GM19372 (cell line): ENCODE measurements at regions not wholly inside any gene's neighbourhood (a gene's known extent, or its start where the extent isn't known, plus 50 kb on each side); places are given as distances from the start of the nearest gene placed in this dataset.
"Not testable (repeated sequence)": the region's sequence is repeated elsewhere in the genome, so short reads cannot be mapped to it uniquely, and the experiment has no call there.

ENCODE experiments used
- ATAC-seq: cut with Tn5 transposase; IDR thresholded peaks from one replicate; pipeline ENCODE4 v1.9.1; 2021; ENCODE audit warnings: mild to moderate bottlenecking, low read depth, moderate library complexity; ENCODE audit not compliant: unreplicated experiment

DNA sequence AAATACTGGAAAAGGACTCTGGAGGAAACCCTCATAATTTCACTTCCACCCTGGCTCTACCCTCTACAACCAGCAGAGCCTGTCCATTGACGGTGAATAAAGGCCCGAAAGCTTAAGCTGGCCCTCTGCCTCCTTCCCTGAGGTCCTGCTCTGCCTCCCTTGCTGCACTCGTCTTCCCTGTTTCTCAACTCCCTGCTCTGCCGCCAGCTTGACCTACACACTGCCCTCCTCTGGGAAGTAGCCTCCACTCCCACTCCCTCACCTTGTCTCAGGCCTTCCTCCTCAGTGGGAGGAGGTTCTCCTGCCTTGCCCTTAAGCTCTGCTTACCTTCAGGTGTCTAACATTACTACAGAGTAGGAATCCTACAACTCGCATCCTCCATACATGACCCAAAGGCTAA is 608.6 kb upstream of the NR3C2 start:
- ATAC-seq, result no peak

DNA sequence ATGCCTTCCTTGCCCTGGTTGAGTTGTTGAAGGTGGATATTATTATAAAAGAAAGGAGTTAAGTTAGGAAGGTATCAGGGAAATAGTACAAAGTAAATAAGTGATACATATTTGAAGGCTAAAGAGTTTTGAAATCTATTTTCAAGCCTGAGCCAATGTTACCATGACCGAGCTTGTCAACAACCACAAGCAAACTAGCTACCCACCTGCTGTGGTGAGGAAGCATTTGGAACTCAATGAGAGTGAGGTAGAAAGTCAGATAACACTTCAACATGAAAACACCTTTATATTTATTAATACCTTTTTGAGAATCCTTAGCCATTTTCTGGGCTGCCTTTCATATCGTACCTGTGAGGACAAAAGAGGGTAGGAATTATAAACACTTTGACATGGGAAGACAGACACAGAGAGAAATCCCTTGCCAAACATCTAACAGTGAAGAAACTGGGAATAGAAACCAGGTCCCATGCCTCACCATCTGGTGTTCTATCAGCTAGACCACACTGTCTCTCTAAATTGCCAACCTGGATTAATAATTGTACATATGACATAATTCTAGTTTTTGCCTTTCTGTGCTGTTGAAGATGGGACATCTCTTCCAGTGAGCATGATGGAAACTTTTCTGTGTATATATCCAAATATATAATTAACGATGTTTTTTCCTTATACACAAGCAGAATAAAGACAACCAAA is 606.4 kb upstream of the NR3C2 start:
- ATAC-seq, result no peak

DNA sequence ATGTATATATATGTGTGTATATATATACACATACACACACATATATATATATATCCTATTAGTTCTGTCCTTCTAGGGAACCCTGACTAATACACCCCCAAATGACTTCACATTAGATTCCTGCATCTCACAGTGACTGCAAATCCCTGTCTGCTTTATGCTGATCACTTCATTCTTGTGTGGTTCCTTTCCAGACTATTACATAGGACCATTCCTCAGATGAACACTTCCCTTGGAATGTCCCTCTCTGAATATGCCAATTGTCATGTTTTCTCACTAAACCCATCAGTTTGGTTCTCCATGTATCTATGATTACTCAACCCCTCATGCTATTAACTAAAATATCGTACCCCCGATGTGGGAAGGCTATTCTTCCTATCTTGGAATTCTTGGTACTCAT is 605.2 kb upstream of the NR3C2 start:
- ATAC-seq, result no peak

DNA sequence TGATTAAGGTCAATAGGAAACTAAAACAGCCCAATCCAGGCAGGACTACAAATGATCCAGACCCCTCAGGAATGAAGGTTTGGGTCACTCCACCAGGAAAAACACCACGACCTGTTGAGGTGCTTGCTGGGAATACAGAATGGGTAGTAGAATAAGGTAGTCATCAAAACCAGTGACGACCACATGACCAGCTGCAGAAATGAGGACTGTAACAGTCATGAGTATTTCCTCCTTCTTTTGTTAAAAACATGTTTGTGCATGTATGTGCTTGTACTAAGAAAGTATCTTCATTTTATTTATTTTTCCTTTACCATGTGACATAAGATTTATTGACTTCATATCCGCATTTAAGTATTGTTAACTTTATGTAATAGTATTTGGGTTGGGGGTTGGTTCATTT is 603.5 kb upstream of the NR3C2 start:
- ATAC-seq, result no peak

DNA sequence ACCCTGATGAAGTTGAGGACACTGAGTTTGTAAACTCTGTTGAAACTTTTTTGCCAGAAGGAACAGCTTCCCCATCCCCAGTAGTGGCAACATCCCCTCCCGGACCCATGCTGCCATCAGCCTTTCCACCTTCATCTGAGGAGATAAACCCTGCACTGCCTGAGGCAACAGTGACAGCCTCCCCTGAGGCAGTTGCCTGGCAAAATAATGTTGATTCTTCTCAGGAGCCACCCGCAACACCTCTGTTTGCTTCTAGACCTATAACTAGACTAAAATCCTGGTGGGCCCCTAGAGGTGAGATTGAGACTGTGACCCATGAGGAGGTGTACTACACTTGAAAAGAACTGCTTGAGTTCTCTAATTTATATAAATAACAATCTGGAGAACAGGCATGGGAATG is 597.6 kb upstream of the NR3C2 start:
- not testable (repeated sequence) for ATAC-seq

DNA sequence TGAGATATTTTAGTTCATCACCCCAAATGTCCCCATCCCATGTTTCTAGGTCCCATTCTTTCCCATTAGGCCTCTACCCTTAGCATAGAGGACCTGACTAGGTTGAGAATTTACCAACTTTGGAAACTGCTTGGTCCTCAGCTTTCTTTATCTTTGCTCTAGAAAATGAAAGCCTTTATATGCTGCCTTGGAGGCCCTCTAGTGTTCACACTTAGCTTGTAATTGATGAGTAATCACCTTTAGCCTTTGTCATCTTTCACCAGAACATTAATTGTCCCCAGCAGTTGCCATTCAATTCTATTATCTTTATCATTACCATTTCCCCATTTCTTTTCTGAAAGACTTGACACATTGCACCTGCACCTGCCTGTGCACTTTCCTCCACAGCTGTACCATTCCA is 589.2 kb upstream of the NR3C2 start:
- ATAC-seq, result no peak

DNA sequence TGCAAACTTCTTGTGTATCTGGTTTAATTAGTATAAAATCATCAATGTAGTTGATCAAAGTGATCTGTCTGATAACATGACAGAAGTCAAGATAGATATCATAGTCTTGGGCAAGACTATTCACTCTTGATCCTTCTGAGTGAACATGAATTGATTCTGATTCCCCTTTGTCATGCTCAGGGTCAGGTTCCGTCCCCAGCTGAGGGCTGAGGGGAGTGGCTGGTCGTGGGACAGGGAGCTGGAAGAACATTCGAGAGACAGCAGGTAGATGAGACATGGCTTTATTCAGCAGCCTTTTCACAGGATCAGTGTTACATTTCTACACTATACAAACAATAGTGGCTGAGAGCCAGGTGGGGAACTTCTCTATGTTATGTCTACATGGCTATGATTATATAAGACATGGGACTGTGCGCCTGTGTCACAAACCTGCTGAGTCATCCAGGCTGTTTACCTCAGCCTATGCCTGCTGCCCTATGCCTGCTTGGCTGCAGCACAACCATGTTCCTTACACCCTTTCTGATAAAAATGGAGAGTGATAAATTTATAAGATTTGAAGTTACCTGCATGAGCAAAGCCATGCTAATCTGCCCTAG is 586.9 kb upstream of the NR3C2 start:
- no peak for ATAC-seq

DNA sequence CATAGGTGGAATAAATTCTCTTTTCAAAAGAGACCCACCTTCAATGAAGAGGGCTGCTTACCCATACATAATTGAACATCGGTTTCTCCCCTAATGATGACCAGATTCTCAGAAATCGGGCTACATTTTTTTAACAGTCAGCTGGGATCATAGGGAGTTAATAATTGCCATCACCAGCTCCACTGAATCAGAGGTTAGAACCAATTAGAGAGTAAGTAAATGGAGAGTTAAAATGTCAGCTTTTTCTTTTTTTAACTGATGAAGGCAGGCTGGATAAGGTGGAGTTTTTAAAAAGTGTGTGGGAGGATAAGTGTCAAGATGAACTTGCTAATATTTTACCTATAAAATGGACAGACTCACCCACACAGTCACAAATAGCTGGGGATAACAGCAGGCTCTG is 584.5 kb upstream of the NR3C2 start:
- no peak for ATAC-seq

DNA sequence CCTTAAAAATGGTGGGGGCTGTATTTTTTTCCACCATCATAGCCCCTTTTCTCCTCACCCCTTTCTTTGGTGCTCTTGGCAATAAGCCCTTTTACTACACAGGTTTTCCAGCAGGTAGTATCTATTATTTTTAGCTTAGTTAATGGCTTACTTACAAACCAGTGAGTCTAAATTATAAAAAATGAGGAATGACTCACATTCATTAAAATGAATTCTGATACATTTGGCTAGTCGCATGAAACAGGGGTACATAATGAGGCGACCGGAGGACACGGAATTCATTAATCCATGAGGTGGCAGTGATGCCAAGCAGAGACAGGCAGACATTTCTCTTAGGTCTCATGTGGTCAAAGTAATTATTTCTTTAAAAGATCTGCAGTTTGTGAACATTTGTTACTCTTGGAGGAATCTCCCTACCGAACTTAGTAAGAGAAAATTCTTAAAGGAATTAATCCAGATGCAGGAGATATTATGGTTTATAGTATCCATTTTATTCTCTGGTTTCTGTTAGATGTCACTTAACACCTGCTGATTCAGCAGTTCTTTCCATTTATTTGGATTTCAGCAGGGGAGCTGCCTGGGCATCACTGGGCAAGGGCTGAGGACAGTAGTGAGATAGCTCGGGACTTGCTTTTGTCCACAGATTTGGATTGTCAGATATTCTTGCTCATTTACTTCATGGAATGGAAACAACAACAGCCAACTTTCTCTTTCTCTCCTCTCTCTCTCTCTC is 575.0 kb upstream of the NR3C2 start:
- no peak for ATAC-seq

DNA sequence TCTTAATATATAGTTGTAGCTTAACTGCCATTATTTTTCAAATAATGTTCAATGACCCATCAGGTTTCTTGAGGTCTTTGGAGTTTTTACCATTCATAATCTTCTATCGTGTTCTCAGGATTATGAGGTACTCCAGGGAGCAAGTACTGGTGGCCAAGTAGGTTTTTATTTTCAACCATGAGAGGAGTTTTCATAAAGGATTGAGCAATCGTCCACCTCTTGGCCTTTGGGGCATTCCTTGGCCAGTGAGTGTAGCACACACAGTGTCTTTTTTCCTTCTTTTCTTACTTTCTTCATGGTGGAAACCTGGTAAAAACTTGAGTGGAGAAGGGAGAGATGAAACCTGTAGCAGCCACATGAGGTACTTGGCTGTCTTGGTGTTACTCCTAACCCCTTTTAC is 567.0 kb upstream of the NR3C2 start:
- no peak for ATAC-seq

DNA sequence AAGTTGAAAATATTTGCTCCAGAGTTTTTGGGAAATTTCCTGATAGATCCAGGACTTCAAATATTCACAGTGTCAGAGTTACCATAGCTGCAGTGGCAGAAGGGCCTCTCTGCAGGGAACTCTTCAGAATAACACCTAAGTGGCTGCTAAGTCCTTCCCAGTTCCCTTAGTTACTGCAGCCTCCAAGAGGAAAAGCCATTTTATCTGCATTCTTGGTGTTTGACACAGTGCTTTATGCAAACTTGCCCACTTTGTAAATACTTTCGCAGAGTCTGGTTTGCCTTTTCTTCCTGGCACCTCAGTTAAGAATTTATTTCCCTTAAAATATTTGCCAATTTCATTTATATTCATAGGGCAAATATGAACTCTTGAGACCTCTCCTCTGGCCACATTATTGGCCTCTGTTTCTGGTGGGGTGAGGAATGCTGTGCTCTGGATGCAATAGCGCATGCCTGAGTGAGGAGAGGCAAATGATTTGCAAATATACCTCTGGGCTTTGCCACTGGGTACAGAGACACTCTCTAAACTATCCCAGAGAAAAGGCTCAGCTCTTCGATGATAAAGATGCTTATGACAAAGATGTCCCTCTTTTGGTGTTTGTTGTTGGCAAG is 566.3 kb upstream of the NR3C2 start:
- no peak for ATAC-seq

DNA sequence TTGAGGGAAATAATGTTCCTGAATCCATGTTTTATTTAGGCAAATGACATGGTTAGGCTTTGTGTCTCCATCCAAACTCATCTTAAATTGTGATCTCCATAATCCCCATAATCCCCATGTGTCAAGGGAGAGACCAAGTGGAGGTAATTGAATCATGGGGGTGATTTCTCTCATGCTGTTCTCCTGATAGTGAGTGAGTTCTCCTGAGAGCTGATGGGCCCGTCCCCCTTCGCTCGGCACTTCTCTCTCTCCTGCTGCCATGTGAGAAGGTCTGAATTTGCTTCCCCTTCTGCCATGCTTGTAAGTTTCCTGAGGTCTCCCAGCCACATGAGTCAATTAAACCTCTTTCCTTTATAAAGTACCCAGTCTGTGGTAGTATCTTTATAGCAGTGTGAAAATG is 563.0 kb upstream of the NR3C2 start:
- no peak for ATAC-seq

DNA sequence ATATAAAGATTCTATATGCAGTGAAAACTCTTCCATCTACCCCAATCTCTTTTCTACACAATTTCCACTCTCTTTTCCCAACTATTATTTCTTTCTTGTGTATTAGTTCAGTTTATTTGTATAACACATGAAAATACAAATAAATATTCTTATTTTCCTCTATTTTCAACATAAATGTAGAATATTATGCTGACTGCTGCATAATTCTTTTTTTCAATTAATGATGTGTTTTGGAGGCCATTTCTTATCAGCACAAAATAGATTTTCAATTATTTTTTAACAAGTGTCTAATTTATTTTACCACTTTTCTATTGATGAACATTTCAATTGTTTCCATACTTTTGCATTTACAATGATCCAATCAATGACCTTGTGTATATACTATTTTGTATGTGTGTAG is 557.7 kb upstream of the NR3C2 start:
- no peak for ATAC-seq

DNA sequence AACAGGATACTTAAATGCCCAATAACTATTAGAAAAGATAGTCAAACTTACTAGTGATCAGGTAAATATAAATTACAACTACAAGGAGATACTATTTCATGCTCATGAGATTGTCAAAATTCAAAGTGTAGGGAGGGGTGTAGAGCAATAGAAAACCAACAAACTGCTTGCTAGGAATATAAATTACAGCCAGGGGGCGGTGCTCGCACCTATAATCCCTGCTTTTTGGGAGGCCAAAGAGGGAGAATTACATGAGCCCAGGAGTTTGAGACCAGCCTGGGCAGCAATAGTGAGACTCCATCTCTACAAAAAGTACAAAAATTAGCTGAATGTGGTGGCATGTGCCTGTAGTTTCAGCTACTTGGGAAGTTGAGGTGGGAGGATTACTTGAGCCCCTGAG is 556.5 kb upstream of the NR3C2 start:
- no peak for ATAC-seq

DNA sequence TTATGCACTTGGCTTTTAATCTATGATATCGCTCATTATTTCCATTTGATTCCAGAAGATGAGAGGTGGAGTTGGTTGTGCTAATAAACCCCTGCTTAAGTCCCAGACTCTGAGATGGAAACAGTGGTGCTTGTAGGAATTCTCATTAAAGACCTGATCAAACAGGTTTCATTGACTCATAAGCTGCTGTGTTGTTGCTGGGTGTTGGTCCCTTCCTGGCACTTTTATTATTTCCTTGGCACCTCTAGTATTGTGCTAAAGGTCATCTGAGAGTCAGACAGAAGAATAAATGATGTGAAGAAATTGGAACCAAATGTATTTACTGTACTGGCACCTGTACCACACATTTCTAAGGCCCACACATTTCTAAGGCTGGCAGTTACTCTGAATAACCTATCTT is 544.7 kb upstream of the NR3C2 start:
- ATAC-seq, result no peak

DNA sequence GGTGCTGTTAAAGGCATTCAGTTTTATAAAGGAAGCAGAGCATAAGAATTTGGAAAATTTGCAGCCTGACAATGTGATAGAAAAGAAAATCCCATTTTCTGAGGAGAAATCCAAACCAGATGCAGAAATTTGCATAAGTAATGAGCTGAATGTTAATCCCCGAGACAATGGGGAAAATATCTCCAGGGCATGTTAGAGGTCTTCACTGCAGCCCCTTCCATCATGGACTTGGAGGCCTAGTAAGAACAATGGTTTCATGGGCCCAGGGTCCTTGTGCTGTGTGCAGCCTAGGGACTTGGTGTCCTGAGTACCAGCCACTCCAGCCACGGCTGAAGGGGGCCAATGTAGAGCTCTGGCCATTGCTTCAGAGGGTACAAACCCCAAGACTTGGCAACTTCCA is 542.7 kb upstream of the NR3C2 start:
- no peak for ATAC-seq

DNA sequence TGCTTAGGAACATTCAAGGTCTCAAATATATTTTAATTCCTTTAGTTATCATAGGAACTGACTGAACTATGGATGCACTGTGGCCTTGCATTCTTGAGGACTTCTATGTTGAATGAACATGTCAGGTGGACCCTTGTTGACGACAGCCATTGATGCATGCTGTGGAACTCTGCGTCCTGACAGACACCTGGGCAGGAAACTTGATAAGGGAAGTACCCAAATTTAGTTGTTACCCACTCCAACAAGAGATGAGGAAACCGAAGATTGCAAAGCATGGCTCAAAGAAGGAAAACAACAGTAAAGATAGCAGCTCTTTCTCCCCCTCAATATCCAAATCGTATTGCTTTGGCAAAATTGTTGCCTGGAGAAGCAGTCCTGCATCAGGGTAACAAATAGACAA is 540.0 kb upstream of the NR3C2 start:
- ATAC-seq, result no peak

DNA sequence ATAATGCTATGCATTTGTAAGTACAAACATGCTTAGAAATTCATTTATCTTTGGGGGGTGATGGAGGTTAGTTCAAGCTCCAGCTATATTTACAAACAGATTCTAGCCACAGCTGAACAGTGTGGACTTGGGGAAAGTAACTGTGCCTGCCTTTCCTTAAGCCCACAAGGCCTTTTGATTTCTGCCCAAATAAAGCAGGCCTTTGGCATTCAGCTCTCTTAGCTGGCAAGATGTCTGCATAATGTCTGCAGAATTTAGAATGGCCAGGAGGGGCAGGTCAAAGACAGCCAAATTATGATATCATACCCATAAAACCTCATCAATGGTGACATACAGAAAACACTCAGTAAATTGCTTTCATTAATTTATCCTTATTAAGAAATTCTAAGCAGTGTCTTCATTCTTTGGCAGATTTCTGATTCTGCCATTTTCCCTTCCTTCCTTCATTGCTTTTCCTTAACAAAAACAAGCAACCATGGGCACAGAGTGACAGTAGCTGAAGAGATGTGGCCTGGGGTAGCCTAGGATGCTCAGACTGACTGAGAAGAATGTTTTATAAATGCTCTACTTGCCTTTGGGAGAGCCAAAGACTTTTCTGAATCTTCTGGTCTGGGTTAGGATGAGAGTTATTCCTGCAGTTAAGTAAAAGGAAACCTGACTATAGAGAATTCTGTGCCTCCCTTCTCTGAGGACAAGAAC is 538.7 kb upstream of the NR3C2 start:
- no peak for ATAC-seq

DNA sequence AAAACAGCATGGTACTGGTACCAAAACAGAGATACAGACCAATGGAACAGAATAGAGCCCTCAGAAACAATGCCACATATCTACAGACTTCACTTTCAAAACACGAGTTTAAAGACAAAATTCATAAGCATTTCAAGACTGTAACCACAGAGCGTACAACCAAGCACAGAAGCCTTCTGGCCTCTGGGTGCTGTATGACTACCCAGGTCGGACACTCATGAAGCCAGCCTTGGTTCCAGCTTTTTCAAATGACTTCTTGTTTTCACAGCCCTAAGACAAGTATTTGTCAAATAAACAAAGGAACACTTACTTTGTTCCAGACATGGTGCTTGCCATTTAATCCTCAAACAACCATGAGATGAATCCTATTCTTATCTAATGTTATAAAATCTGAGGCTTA is 536.1 kb upstream of the NR3C2 start:
- ATAC-seq, result no peak

DNA sequence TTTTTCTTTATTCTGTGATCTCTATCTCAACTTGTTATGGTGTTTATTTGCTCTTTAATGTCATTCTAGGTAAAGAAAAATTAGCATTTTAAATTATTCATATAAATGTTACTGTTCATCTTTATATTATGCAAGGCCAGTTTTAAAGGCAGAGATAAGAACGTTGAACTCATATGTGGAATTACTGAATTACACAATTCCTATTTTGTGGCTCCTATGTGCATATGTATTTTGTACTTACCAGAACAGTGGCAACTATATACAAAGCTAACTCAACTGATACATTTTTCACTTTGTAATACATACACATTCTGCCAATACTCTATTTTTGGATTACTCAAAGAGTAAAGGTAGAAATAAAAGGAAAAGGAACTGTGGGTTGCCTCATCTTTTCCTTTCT is 533.2 kb upstream of the NR3C2 start:
- ATAC-seq, result no peak

DNA sequence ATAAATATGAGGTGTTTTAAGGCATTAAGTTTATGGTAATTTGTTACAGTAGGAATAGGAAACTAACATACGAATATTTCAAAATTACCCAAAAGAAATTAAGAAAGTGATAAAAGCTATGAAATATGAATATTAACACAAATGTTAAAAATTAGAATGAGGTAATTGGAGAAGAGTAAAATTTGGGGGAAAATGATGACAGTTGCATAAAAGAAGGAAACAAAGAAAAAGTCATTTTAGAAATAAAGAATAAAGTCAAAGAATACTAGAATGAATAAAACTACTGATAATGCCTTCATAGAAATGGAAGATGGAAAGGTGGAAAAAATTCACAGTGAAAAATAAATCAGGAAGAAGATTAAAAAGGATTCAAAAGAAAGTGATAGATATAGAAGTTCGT is 522.9 kb upstream of the NR3C2 start:
- ATAC-seq, result no peak
